MM.1S (cell line): ENCODE measurements at regions not wholly inside any gene's neighbourhood (a gene's known extent, or its start where the extent isn't known, plus 50 kb on each side); places are given as distances from the start of the nearest gene placed in this dataset.

Experiments used
- CTCF ChIP-seq: fragments of 300-600 bp; sonication (generic); IDR thresholded peaks from 2 replicates; pipeline ENCODE4 v1.5.1; 2016; ENCODE audit warnings: antibody characterized with exemption, low read length, mixed read lengths
- EZH2 ChIP-seq: fragments of 300-600 bp; sonication (generic); optimal IDR thresholded peaks from 2 replicates; pipeline ENCODE3; 2017; ENCODE audit warnings: low read depth, mild to moderate bottlenecking, antibody characterized with exemption, low read length, mixed read lengths
- EZH2phosphoT487 ChIP-seq: fragments of 300-600 bp; sonication (generic); IDR thresholded peaks from 2 replicates; pipeline ENCODE4 v1.6.1; 2018; ENCODE audit warnings: antibody characterized with exemption, low read length

GRCh38 chr5:34547300-34548085 lies 108.6 kb upstream of the RAI14 start:
- TF ChIP-seq CTCF (no peak), EZH2phosphoT487 (no peak), EZH2 (no peak)
